ENCODE measurements at regions not wholly inside any gene's neighbourhood (a gene's known extent, or its start where the extent isn't known, plus 50 kb on each side); places are given as distances from the start of the nearest gene placed in this dataset.
"Not testable (repeated sequence)": the region's sequence is repeated elsewhere in the genome, so short reads cannot be mapped to it uniquely, and the experiment has no call there.

- no peak for ATAC-seq
- H3K9me3 Mint-ChIP-seq (ENCODE audit: low read depth) = peaks cover 7% of the 10 kb centered on the region
- H3K36me3 Mint-ChIP-seq = peaks cover 6% of the 10 kb centered on the region
- CTCF ChIA-PET = no interaction called here
- no peak for DNase-seq
- no peak overlapping the region for H3K27ac Mint-ChIP-seq
- peaks cover 3% of the 10 kb centered on the region for H3K27me3 Mint-ChIP-seq
- no peak overlapping the region for H3K4me3 Mint-ChIP-seq
- peaks cover 9% of the 10 kb centered on the region for H3K4me1 Mint-ChIP-seq
Observed at GRCh38 chr1:121443001-121443540, 258.3 kb downstream of the SRGAP2C start.

- H3K36me3 Mint-ChIP-seq = peaks cover 6% of the 10 kb centered on the region
- CTCF ChIA-PET = no interaction called here
- H3K27me3 Mint-ChIP-seq = no peaks in the 10 kb centered on the region
- H3K27ac Mint-ChIP-seq = no peak overlapping the region
- ATAC-seq = no peak
- peaks cover 11% of the 10 kb centered on the region for H3K4me1 Mint-ChIP-seq
- H3K4me3 Mint-ChIP-seq = no peak overlapping the region
- no peak for DNase-seq
- peaks cover 7% of the 10 kb centered on the region for H3K9me3 Mint-ChIP-seq (ENCODE audit: low read depth)
Observed at GRCh38 chr1:121444096-121444495, 259.3 kb downstream of the SRGAP2C start.

GRCh38 chr1:121445679-121446078 is 260.9 kb downstream of the SRGAP2C start:
- CTCF ChIA-PET = interaction anchor here (2.2 kb wide), 1 partner anchor 74 kb away, joined by 4 read pairs; no protein-coding TSS in a partner anchor
- ATAC-seq = no peak
- H3K27me3 Mint-ChIP-seq = no peaks in the 10 kb centered on the region
- H3K4me1 Mint-ChIP-seq = peaks cover 11% of the 10 kb centered on the region
- H3K4me3 Mint-ChIP-seq = no peak overlapping the region
- H3K36me3 Mint-ChIP-seq = peaks cover 5% of the 10 kb centered on the region
- no peak overlapping the region for H3K27ac Mint-ChIP-seq
- peaks cover 5% of the 10 kb centered on the region for H3K9me3 Mint-ChIP-seq (ENCODE audit: low read depth)
- DNase-seq = no peak

- not testable (repeated sequence) for H3K4me3 Mint-ChIP-seq; ATAC-seq; H3K27ac Mint-ChIP-seq; H3K9me3 Mint-ChIP-seq (ENCODE audit: low read depth); H3K27me3 Mint-ChIP-seq; DNase-seq; H3K36me3 Mint-ChIP-seq
- CTCF ChIA-PET = interaction anchor here (0.8 to 2.2 kb wide), 3 partner anchors 31 to 72 kb away, joined by 3 to 7 read pairs (median 4); no protein-coding TSS in a partner anchor
- H3K4me1 Mint-ChIP-seq = peaks cover 13% of the 10 kb centered on the region
Observed at GRCh38 chr1:121447280-121447923, 262.6 kb downstream of the SRGAP2C start.

- not testable (repeated sequence) for H3K4me3 Mint-ChIP-seq; H3K27ac Mint-ChIP-seq; DNase-seq; H3K36me3 Mint-ChIP-seq; ATAC-seq; H3K9me3 Mint-ChIP-seq (ENCODE audit: low read depth); H3K27me3 Mint-ChIP-seq
- CTCF ChIA-PET = interaction anchor here (2.2 kb wide), 1 partner anchor 69 kb away, joined by 7 read pairs; no protein-coding TSS in a partner anchor
- peaks cover 10% of the 10 kb centered on the region for H3K4me1 Mint-ChIP-seq
Observed at GRCh38 chr1:121448064-121448463, 263.3 kb downstream of the SRGAP2C start.

GRCh38 chr1:121448851-121449250 is 264.1 kb downstream of the SRGAP2C start:
- Mint-ChIP-seq H3K9me3 (ENCODE audit: low read depth) (no peaks in the 10 kb centered on the region), H3K4me1 (peaks cover 6% of the 10 kb centered on the region)
- CTCF ChIA-PET = interaction anchor here (2.2 kb wide), 1 partner anchor 68 kb away, joined by 7 read pairs; no protein-coding TSS in a partner anchor

GRCh38 chr1:121452484-121452883 is 267.7 kb downstream of the SRGAP2C start:
- Mint-ChIP-seq H3K4me1 (peaks cover 8% of the 10 kb centered on the region), H3K27ac (no peak overlapping the region), H3K9me3 (ENCODE audit: low read depth) (no peaks in the 10 kb centered on the region), H3K27me3 (peaks cover 6% of the 10 kb centered on the region), H3K4me3 (no peak overlapping the region), H3K36me3 (peaks cover 9% of the 10 kb centered on the region)
- DNase-seq (no peak), ATAC-seq (no peak)
- CTCF ChIA-PET = no interaction called here

More at GRCh38 chr1:121448851-121449250, 264.1 kb downstream of the SRGAP2C start:
- DNase-seq (no peak), ATAC-seq (no peak)
- H3K27me3 Mint-ChIP-seq = no peaks in the 10 kb centered on the region
- no peak overlapping the region for H3K4me3 Mint-ChIP-seq
- H3K36me3 Mint-ChIP-seq = peaks cover 6% of the 10 kb centered on the region
- no peak overlapping the region for H3K27ac Mint-ChIP-seq

GRCh38 chr1:121458291-121459048 is 273.7 kb downstream of the SRGAP2C start:
- peak overlapping the region; percentile 65 for H3K4me3 Mint-ChIP-seq
- DNase-seq = no peak

GRCh38 chr1:121459235-121459634 is 274.5 kb downstream of the SRGAP2C start:
- no peak for ATAC-seq
- Mint-ChIP-seq H3K4me1 (peaks cover 14% of the 10 kb centered on the region), H3K36me3 (peaks cover 9% of the 10 kb centered on the region), H3K9me3 (ENCODE audit: low read depth) (peaks cover 2% of the 10 kb centered on the region), H3K27me3 (peaks cover 3% of the 10 kb centered on the region), H3K27ac (no peak overlapping the region), H3K4me3 (no peak overlapping the region)
- DNase-seq = no peak
- CTCF ChIA-PET = interaction anchor here (1.3 kb wide), 1 partner anchor 57 kb away, joined by 6 read pairs; no protein-coding TSS in a partner anchor

More at GRCh38 chr1:121458291-121459048, 273.7 kb downstream of the SRGAP2C start:
- H3K27me3 Mint-ChIP-seq = peaks cover 6% of the 10 kb centered on the region
- H3K9me3 Mint-ChIP-seq (ENCODE audit: low read depth) = peaks cover 2% of the 10 kb centered on the region
- CTCF ChIA-PET = interaction anchor here (1.3 kb wide), 1 partner anchor 58 kb away, joined by 6 read pairs; no protein-coding TSS in a partner anchor
- peaks cover 14% of the 10 kb centered on the region for H3K4me1 Mint-ChIP-seq
- ATAC-seq = peak; percentile 97
- H3K36me3 Mint-ChIP-seq = peaks cover 11% of the 10 kb centered on the region
- peak overlapping the region; percentile 76 for H3K27ac Mint-ChIP-seq

- H3K27ac Mint-ChIP-seq; DNase-seq; H3K9me3 Mint-ChIP-seq (ENCODE audit: low read depth); CTCF ChIA-PET; ATAC-seq; H3K4me3 Mint-ChIP-seq; H3K27me3 Mint-ChIP-seq: not testable (repeated sequence)
- peaks cover 17% of the 10 kb centered on the region for H3K36me3 Mint-ChIP-seq
- peaks cover 18% of the 10 kb centered on the region for H3K4me1 Mint-ChIP-seq
Observed at GRCh38 chr1:121469395-121469794, 284.6 kb downstream of the SRGAP2C start.

- H3K36me3 Mint-ChIP-seq = peaks cover 17% of the 10 kb centered on the region
- ATAC-seq; H3K27me3 Mint-ChIP-seq; H3K27ac Mint-ChIP-seq; H3K4me3 Mint-ChIP-seq; CTCF ChIA-PET; H3K9me3 Mint-ChIP-seq (ENCODE audit: low read depth); DNase-seq: not testable (repeated sequence)
- H3K4me1 Mint-ChIP-seq = peaks cover 18% of the 10 kb centered on the region
Observed at GRCh38 chr1:121470401-121470800, 285.6 kb downstream of the SRGAP2C start.

GRCh38 chr1:121471523-121471922 is 286.7 kb downstream of the SRGAP2C start:
- no peaks in the 10 kb centered on the region for H3K27me3 Mint-ChIP-seq
- CTCF ChIA-PET = no interaction called here
- peaks cover 20% of the 10 kb centered on the region for H3K36me3 Mint-ChIP-seq
- H3K4me3 Mint-ChIP-seq = no peak overlapping the region
- no peak for ATAC-seq
- DNase-seq = no peak
- peaks cover 18% of the 10 kb centered on the region for H3K4me1 Mint-ChIP-seq
- no peak overlapping the region for H3K27ac Mint-ChIP-seq
- H3K9me3 Mint-ChIP-seq (ENCODE audit: low read depth) = peaks cover under 1% of the 10 kb centered on the region

GRCh38 chr1:121472017-121472416 is 287.2 kb downstream of the SRGAP2C start:
- CTCF ChIA-PET = no interaction called here
- peaks cover 5% of the 10 kb centered on the region for H3K9me3 Mint-ChIP-seq (ENCODE audit: low read depth)
- H3K27me3 Mint-ChIP-seq = no peaks in the 10 kb centered on the region
- peaks cover 18% of the 10 kb centered on the region for H3K4me1 Mint-ChIP-seq
- peaks cover 23% of the 10 kb centered on the region for H3K36me3 Mint-ChIP-seq
- ATAC-seq (no peak), DNase-seq (no peak)
- no peak overlapping the region for H3K4me3 Mint-ChIP-seq
- no peak overlapping the region for H3K27ac Mint-ChIP-seq

All from activated CD8-positive, alpha-beta memory T cell treated with anti-CD3 and anti-CD28 coated beads, Interleukin-2, amount 10 ng/mL, durations not matched to agents 7 days and 5 days (primary cell).